ENCODE measurements at regions not wholly inside any gene's neighbourhood (a gene's known extent, or its start where the extent isn't known, plus 50 kb on each side); places are given as distances from the start of the nearest gene placed in this dataset.

GRCh38 chr6:4382362-4382853 is 247.0 kb upstream of the ECI2 start (continued):
- TF ChIP-seq ATF6 (CRISPR knock-in tag; IDR thresholded peaks at IDR 0.05): no peak
- TF ChIP-seq CGGBP1 (CRISPR knock-in tag; IDR thresholded peaks at IDR 0.05): no peak
- TF ChIP-seq LEF1 (IDR thresholded peaks at IDR 0.05): no peak
- TF ChIP-seq BCL6 (CRISPR knock-in tag; IDR thresholded peaks at IDR 0.05): 0 out of 2 replicates have a peak, but pooled peaks have one; percentile 15
- TF ChIP-seq TGIF2 (CRISPR knock-in tag; IDR thresholded peaks at IDR 0.05): no peak
- TF ChIP-seq ZNF277 (CRISPR knock-in tag; IDR thresholded peaks at IDR 0.05; ENCODE audit: borderline replicate concordance): no peak
- peak; percentile 51; the same call in 1 of the 2 replicates for TF ChIP-seq EP400 (IDR thresholded peaks at IDR 0.05)
- TF ChIP-seq HNRNPUL1 (IDR thresholded peaks at IDR 0.05; ENCODE audit: low read length): no peak
- TF ChIP-seq NCOR1 (IDR thresholded peaks at IDR 0.05): no peak
- TF ChIP-seq E4F1 (CRISPR knock-in tag; IDR thresholded peaks at IDR 0.05; ENCODE audit: borderline replicate concordance): no peak
- TF ChIP-seq NR2C2 (CRISPR knock-in tag; IDR thresholded peaks at IDR 0.05): no peak
- TF ChIP-seq NR2C2 (tag; IDR thresholded peaks at IDR 0.05): peak; percentile 68; the same call in 1 of the 2 replicates
- TF ChIP-seq MTF1 (CRISPR knock-in tag; IDR thresholded peaks at IDR 0.05; ENCODE audit: borderline replicate concordance): no peak
- TF ChIP-seq XRCC3 (IDR thresholded peaks at IDR 0.05): no peak
- peak; percentile 57; the same call in 1 of the 2 replicates for TF ChIP-seq C11orf30 (IDR thresholded peaks at IDR 0.05; ENCODE audit: low read depth)
- TF ChIP-seq BCOR (IDR thresholded peaks at IDR 0.05): no peak
- no peak for TF ChIP-seq ZNF696 (CRISPR knock-in tag; conservative IDR thresholded peaks at IDR 0.05)
- TF ChIP-seq ZNF184 (CRISPR knock-in tag; IDR thresholded peaks at IDR 0.05): no peak
- TF ChIP-seq MITF (IDR thresholded peaks at IDR 0.05): no peak
- no peak for TF ChIP-seq ZFP1 (CRISPR knock-in tag; IDR thresholded peaks at IDR 0.05)
- 0 out of 2 replicates have a peak, but pooled peaks have one; percentile 37 for TF ChIP-seq ZNF584 (CRISPR knock-in tag; IDR thresholded peaks at IDR 0.05; ENCODE audit: low read depth)

Data from K562 (cell line).